Loucy (cell line): ENCODE measurements at regions not wholly inside any gene's neighbourhood (a gene's known extent, or its start where the extent isn't known, plus 50 kb on each side); places are given as distances from the start of the nearest gene placed in this dataset.

Experiments
- EZH2phosphoT487 ChIP-seq: fragments of 200-600 bp; IDR thresholded peaks from 2 replicates; pipeline ENCODE4 v1.6.1; 2018; ENCODE audit warnings: antibody characterized with exemption, mild to moderate bottlenecking, moderate library complexity, borderline replicate concordance
- TF ChIP-seq, protein P1 (sequence below): fragments of 200-600 bp; sonication (generic); conservative IDR thresholded peaks from 2 replicates; pipeline ENCODE4 v1.5.1; 2014; ENCODE audit warnings: mild to moderate bottlenecking, antibody characterized with exemption, low read length

- TF ChIP-seq, protein P1, sequence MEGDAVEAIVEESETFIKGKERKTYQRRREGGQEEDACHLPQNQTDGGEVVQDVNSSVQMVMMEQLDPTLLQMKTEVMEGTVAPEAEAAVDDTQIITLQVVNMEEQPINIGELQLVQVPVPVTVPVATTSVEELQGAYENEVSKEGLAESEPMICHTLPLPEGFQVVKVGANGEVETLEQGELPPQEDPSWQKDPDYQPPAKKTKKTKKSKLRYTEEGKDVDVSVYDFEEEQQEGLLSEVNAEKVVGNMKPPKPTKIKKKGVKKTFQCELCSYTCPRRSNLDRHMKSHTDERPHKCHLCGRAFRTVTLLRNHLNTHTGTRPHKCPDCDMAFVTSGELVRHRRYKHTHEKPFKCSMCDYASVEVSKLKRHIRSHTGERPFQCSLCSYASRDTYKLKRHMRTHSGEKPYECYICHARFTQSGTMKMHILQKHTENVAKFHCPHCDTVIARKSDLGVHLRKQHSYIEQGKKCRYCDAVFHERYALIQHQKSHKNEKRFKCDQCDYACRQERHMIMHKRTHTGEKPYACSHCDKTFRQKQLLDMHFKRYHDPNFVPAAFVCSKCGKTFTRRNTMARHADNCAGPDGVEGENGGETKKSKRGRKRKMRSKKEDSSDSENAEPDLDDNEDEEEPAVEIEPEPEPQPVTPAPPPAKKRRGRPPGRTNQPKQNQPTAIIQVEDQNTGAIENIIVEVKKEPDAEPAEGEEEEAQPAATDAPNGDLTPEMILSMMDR, result no peak
- no peak for TF ChIP-seq EZH2phosphoT487
These were observed 70.5 kb upstream of the CDH5 start for GRCh38 chr16:66295761-66296546.
